ENCODE measurements at regions not wholly inside any gene's neighbourhood (a gene's known extent, or its start where the extent isn't known, plus 50 kb on each side); places are given as distances from the start of the nearest gene placed in this dataset.

GRCh38 chr2:65960953-65961352 is 474.0 kb upstream of the MEIS1 start:
- 80 to 100% methylated on average over 1 of the region's 4 CpGs for WGBS, 2 experiments (ENCODE audit: insufficient coverage in 2 of 2)
- H3K27ac ChIP-seq (ENCODE audit: low read depth, low read length, severe bottlenecking), result no peak overlapping the region

GRCh38 chr2:65957886-65958285 is 477.0 kb upstream of the MEIS1 start:
- H3K4me3 ChIP-seq (ENCODE audit: extremely low read depth, insufficient read depth, low read length, poor library complexity, severe bottlenecking), result no peak overlapping the region
- no peaks in the 10 kb centered on the region for H3K4me1 ChIP-seq (ENCODE audit: control insufficient read depth, insufficient read depth, low read length, poor library complexity, severe bottlenecking)
- 12 to 36% methylated on average over 5 of the region's 5 CpGs for WGBS, 2 experiments (ENCODE audit: insufficient coverage in 2 of 2)

More at GRCh38 chr2:65960953-65961352, 474.0 kb upstream of the MEIS1 start:
- H3K9me3 ChIP-seq (ENCODE audit: control insufficient read depth, low read length), result no peaks in the 10 kb centered on the region
- no peaks in the 10 kb centered on the region for H3K4me1 ChIP-seq (ENCODE audit: control insufficient read depth, insufficient read depth, low read length, poor library complexity, severe bottlenecking)
- H3K36me3 ChIP-seq (ENCODE audit: control insufficient read depth, insufficient read depth, low read length), result no peaks in the 10 kb centered on the region
- no peak overlapping the region for H3K4me3 ChIP-seq (ENCODE audit: extremely low read depth, insufficient read depth, low read length, poor library complexity, severe bottlenecking)

GRCh38 chr2:65957454-65957853 is 477.5 kb upstream of the MEIS1 start:
- Histone ChIP-seq H3K9me3 (ENCODE audit: control insufficient read depth, low read length) (no peaks in the 10 kb centered on the region), H3K4me1 (ENCODE audit: control insufficient read depth, insufficient read depth, low read length, poor library complexity, severe bottlenecking) (no peaks in the 10 kb centered on the region), H3K4me3 (ENCODE audit: extremely low read depth, insufficient read depth, low read length, poor library complexity, severe bottlenecking) (no peak overlapping the region), H3K27ac (ENCODE audit: low read depth, low read length, severe bottlenecking) (no peak overlapping the region), H3K36me3 (ENCODE audit: control insufficient read depth, insufficient read depth, low read length) (no peaks in the 10 kb centered on the region)
- 80 to 83% methylated on average over 1 to 2 of the region's 2 CpGs for WGBS, 2 experiments (ENCODE audit: insufficient coverage in 2 of 2)

More at GRCh38 chr2:65957886-65958285, 477.0 kb upstream of the MEIS1 start:
- Histone ChIP-seq H3K9me3 (ENCODE audit: control insufficient read depth, low read length) (no peaks in the 10 kb centered on the region), H3K27ac (ENCODE audit: low read depth, low read length, severe bottlenecking) (no peak overlapping the region), H3K36me3 (ENCODE audit: control insufficient read depth, insufficient read depth, low read length) (no peaks in the 10 kb centered on the region)

- Histone ChIP-seq H3K36me3 (ENCODE audit: control insufficient read depth, insufficient read depth, low read length) (no peaks in the 10 kb centered on the region), H3K4me1 (ENCODE audit: control insufficient read depth, insufficient read depth, low read length, poor library complexity, severe bottlenecking) (no peaks in the 10 kb centered on the region), H3K4me3 (ENCODE audit: extremely low read depth, insufficient read depth, low read length, poor library complexity, severe bottlenecking) (no peak overlapping the region), H3K27ac (ENCODE audit: low read depth, low read length, severe bottlenecking) (no peak overlapping the region), H3K9me3 (ENCODE audit: control insufficient read depth, low read length) (no peaks in the 10 kb centered on the region)
- 100% methylated on average over 2 of the region's 2 CpGs for WGBS, 2 experiments (ENCODE audit: insufficient coverage in 2 of 2)
These were observed 479.7 kb upstream of the MEIS1 start for GRCh38 chr2:65955259-65955658.

- 97 to 100% methylated on average over 2 to 4 of the region's 5 CpGs for WGBS, 2 experiments (ENCODE audit: insufficient coverage in 2 of 2)
- no peaks in the 10 kb centered on the region for H3K4me1 ChIP-seq (ENCODE audit: control insufficient read depth, insufficient read depth, low read length, poor library complexity, severe bottlenecking)
- no peaks in the 10 kb centered on the region for H3K36me3 ChIP-seq (ENCODE audit: control insufficient read depth, insufficient read depth, low read length)
- H3K27ac ChIP-seq (ENCODE audit: low read depth, low read length, severe bottlenecking), result no peak overlapping the region
- H3K4me3 ChIP-seq (ENCODE audit: extremely low read depth, insufficient read depth, low read length, poor library complexity, severe bottlenecking), result no peak overlapping the region
- H3K9me3 ChIP-seq (ENCODE audit: control insufficient read depth, low read length), result no peaks in the 10 kb centered on the region
These were observed 481.8 kb upstream of the MEIS1 start for GRCh38 chr2:65952966-65953761.

GRCh38 chr2:65944213-65944612 is 490.7 kb upstream of the MEIS1 start:
- Histone ChIP-seq H3K36me3 (ENCODE audit: control insufficient read depth, insufficient read depth, low read length) (no peaks in the 10 kb centered on the region), H3K27ac (ENCODE audit: low read depth, low read length, severe bottlenecking) (no peak overlapping the region), H3K4me3 (ENCODE audit: extremely low read depth, insufficient read depth, low read length, poor library complexity, severe bottlenecking) (no peak overlapping the region), H3K9me3 (ENCODE audit: control insufficient read depth, low read length) (no peaks in the 10 kb centered on the region), H3K4me1 (ENCODE audit: control insufficient read depth, insufficient read depth, low read length, poor library complexity, severe bottlenecking) (no peaks in the 10 kb centered on the region)
- 87 to 94% methylated on average over 1 of the region's 1 CpG for WGBS, 2 experiments (ENCODE audit: insufficient coverage in 2 of 2)

GRCh38 chr2:65943099-65943786 is 491.7 kb upstream of the MEIS1 start:
- Histone ChIP-seq H3K4me1 (ENCODE audit: control insufficient read depth, insufficient read depth, low read length, poor library complexity, severe bottlenecking) (no peaks in the 10 kb centered on the region), H3K4me3 (ENCODE audit: extremely low read depth, insufficient read depth, low read length, poor library complexity, severe bottlenecking) (no peak overlapping the region), H3K36me3 (ENCODE audit: control insufficient read depth, insufficient read depth, low read length) (no peaks in the 10 kb centered on the region), H3K9me3 (ENCODE audit: control insufficient read depth, low read length) (no peaks in the 10 kb centered on the region), H3K27ac (ENCODE audit: low read depth, low read length, severe bottlenecking) (no peak overlapping the region)
- 95 to 97% methylated on average over 5 to 6 of the region's 10 CpGs for WGBS, 2 experiments (ENCODE audit: insufficient coverage in 2 of 2)

GRCh38 chr2:65940856-65941255 is 494.1 kb upstream of the MEIS1 start:
- Histone ChIP-seq H3K9me3 (ENCODE audit: control insufficient read depth, low read length) (no peaks in the 10 kb centered on the region), H3K36me3 (ENCODE audit: control insufficient read depth, insufficient read depth, low read length) (no peaks in the 10 kb centered on the region), H3K4me1 (ENCODE audit: control insufficient read depth, insufficient read depth, low read length, poor library complexity, severe bottlenecking) (no peaks in the 10 kb centered on the region), H3K27ac (ENCODE audit: low read depth, low read length, severe bottlenecking) (no peak overlapping the region), H3K4me3 (ENCODE audit: extremely low read depth, insufficient read depth, low read length, poor library complexity, severe bottlenecking) (no peak overlapping the region)
- WGBS, 2 experiments (ENCODE audit: insufficient coverage in 2 of 2), result 100% methylated on average over 1 of the region's 2 CpGs; no CpG with 5 or more reads in 1 of the 2 experiments

- Histone ChIP-seq H3K36me3 (ENCODE audit: control insufficient read depth, insufficient read depth, low read length) (no peaks in the 10 kb centered on the region), H3K9me3 (ENCODE audit: control insufficient read depth, low read length) (no peaks in the 10 kb centered on the region), H3K4me3 (ENCODE audit: extremely low read depth, insufficient read depth, low read length, poor library complexity, severe bottlenecking) (no peak overlapping the region), H3K4me1 (ENCODE audit: control insufficient read depth, insufficient read depth, low read length, poor library complexity, severe bottlenecking) (no peaks in the 10 kb centered on the region), H3K27ac (ENCODE audit: low read depth, low read length, severe bottlenecking) (no peak overlapping the region)
- WGBS, 2 experiments (ENCODE audit: insufficient coverage in 2 of 2), result 79 to 86% methylated on average over 2 of the region's 2 CpGs
These were observed 495.2 kb upstream of the MEIS1 start for GRCh38 chr2:65939687-65940086.

GRCh38 chr2:65937379-65938160 is 497.4 kb upstream of the MEIS1 start:
- H3K36me3 ChIP-seq (ENCODE audit: control insufficient read depth, insufficient read depth, low read length), result no peaks in the 10 kb centered on the region
- WGBS, 2 experiments (ENCODE audit: insufficient coverage in 2 of 2), result 100% methylated on average over 1 of the region's 3 CpGs; no CpG with 5 or more reads in 1 of the 2 experiments
- H3K27ac ChIP-seq (ENCODE audit: low read depth, low read length, severe bottlenecking), result no peak overlapping the region
- no peaks in the 10 kb centered on the region for H3K4me1 ChIP-seq (ENCODE audit: control insufficient read depth, insufficient read depth, low read length, poor library complexity, severe bottlenecking)
- no peak overlapping the region for H3K4me3 ChIP-seq (ENCODE audit: extremely low read depth, insufficient read depth, low read length, poor library complexity, severe bottlenecking)
- H3K9me3 ChIP-seq (ENCODE audit: control insufficient read depth, low read length), result no peaks in the 10 kb centered on the region

Data from mesodermal cell (in vitro differentiated cells).